Loucy (cell line): ENCODE measurements at regions not wholly inside any gene's neighbourhood (a gene's known extent, or its start where the extent isn't known, plus 50 kb on each side); places are given as distances from the start of the nearest gene placed in this dataset.

Experiments used
- H2AFZ ChIP-seq: fragments of 200-600 bp; sonication (generic); 2 replicates; pipeline ENCODE4 v1.6.0; 2016; ENCODE audit warnings: antibody characterized with exemption, mild to moderate bottlenecking, low read length, moderate library complexity
- H3F3A ChIP-seq: fragments of 200-600 bp; 2 replicates; pipeline ENCODE4 v1.6.0; 2016; ENCODE audit warnings: antibody characterized with exemption, low read depth, mild to moderate bottlenecking
- H3K27me3 ChIP-seq: fragments of 200-600 bp; sonication (generic); 2 replicates; pipeline ENCODE4 v1.6.1; 2014; ENCODE audit warnings: low read length, mild to moderate bottlenecking; ENCODE audit not compliant: insufficient read depth, poor library complexity, severe bottlenecking
- H3K36me3 ChIP-seq: fragments of 200-600 bp; sonication (generic); 2 replicates; pipeline ENCODE4 v1.6.1; 2016; ENCODE audit warnings: low read length; ENCODE audit not compliant: insufficient read depth
- H3K4me1 ChIP-seq: fragments of 200-600 bp; sonication (generic); 2 replicates; pipeline ENCODE4 v1.5.1; 2014; ENCODE audit warnings: low read length, mild to moderate bottlenecking; ENCODE audit not compliant: insufficient read depth, poor library complexity, severe bottlenecking
- H3K4me2 ChIP-seq: fragments of 200-600 bp; sonication (generic); 2 replicates; pipeline ENCODE4 v1.6.0; 2014; ENCODE audit warnings: antibody characterized with exemption, low read length, low read depth, mild to moderate bottlenecking; ENCODE audit not compliant: poor library complexity, severe bottlenecking
- H3K4me3 ChIP-seq: fragments of 200-600 bp; sonication (generic); 2 replicates; pipeline ENCODE4 v1.5.1; 2014; ENCODE audit warnings: low read length, mild to moderate bottlenecking, mixed read lengths; ENCODE audit not compliant: poor library complexity, severe bottlenecking
- H3K79me2 ChIP-seq: fragments of 200-600 bp; sonication (generic); 2 replicates; pipeline ENCODE4 v1.6.1; 2014; ENCODE audit warnings: low read length; ENCODE audit not compliant: insufficient read depth
- H3K9ac ChIP-seq: fragments of 200-600 bp; sonication (generic); 2 replicates; pipeline ENCODE4 v1.6.0; 2014; ENCODE audit warnings: mild to moderate bottlenecking, low read depth, low read length, moderate library complexity; ENCODE audit not compliant: poor library complexity, severe bottlenecking
- H3K9me2 ChIP-seq: fragments of 200-600 bp; sonication (generic); replicated peaks from 2 replicates; pipeline ENCODE4 v1.6.1; 2016; ENCODE audit warnings: low read depth, low read length, mixed read lengths
- H3K9me3 ChIP-seq: fragments of 200-600 bp; sonication (generic); 2 replicates; pipeline ENCODE4 v1.6.1; 2014; ENCODE audit warnings: mild to moderate bottlenecking, antibody characterized with exemption, low read length, low read depth; ENCODE audit not compliant: insufficient read depth
- H4K20me1 ChIP-seq: fragments of 200-600 bp; sonication (generic); 2 replicates; pipeline ENCODE4 v1.6.0; 2014; ENCODE audit warnings: antibody characterized with exemption, low read length, mild to moderate bottlenecking; ENCODE audit not compliant: insufficient read depth, poor library complexity, severe bottlenecking
- CTCF ChIP-seq: fragments of 200-600 bp; sonication (generic); conservative IDR thresholded peaks from 2 replicates; pipeline ENCODE4 v1.5.1; 2014; ENCODE audit warnings: mild to moderate bottlenecking, antibody characterized with exemption, low read length
- EZH2phosphoT487 ChIP-seq: fragments of 200-600 bp; IDR thresholded peaks from 2 replicates; pipeline ENCODE4 v1.6.1; 2018; ENCODE audit warnings: antibody characterized with exemption, mild to moderate bottlenecking, moderate library complexity, borderline replicate concordance

- H3K9me2 ChIP-seq, result no peaks in the 10 kb centered on the region
- H3K4me2 ChIP-seq, result peak overlapping the region; percentile 9
- H3K27me3 ChIP-seq, result no peaks in the 10 kb centered on the region
- no peaks in the 10 kb centered on the region for H3K79me2 ChIP-seq
- no peak overlapping the region for H3K9ac ChIP-seq
- peak overlapping the region; percentile 67 for H2AFZ ChIP-seq
- no peaks in the 10 kb centered on the region for H4K20me1 ChIP-seq
- no peaks in the 10 kb centered on the region for H3F3A ChIP-seq
- no peaks in the 10 kb centered on the region for H3K36me3 ChIP-seq
- H3K9me3 ChIP-seq, result no peaks in the 10 kb centered on the region
- no peak overlapping the region for H3K4me3 ChIP-seq
- no peak for TF ChIP-seq EZH2phosphoT487
- no peak for TF ChIP-seq CTCF
- H3K4me1 ChIP-seq, result peaks cover 35% of the 10 kb centered on the region
Observed at GRCh38 chr6:14770040-14770439, 475.8 kb upstream of the JARID2 start.

- Histone ChIP-seq H2AFZ (no peak overlapping the region), H3K4me2 (peak overlapping the region; percentile 9), H3F3A (no peaks in the 10 kb centered on the region), H4K20me1 (no peaks in the 10 kb centered on the region), H3K4me3 (no peak overlapping the region), H3K9me2 (no peaks in the 10 kb centered on the region), H3K4me1 (peaks cover 35% of the 10 kb centered on the region), H3K36me3 (no peaks in the 10 kb centered on the region), H3K27me3 (no peaks in the 10 kb centered on the region), H3K9me3 (no peaks in the 10 kb centered on the region), H3K79me2 (no peaks in the 10 kb centered on the region), H3K9ac (no peak overlapping the region)
- TF ChIP-seq CTCF (no peak), EZH2phosphoT487 (no peak)
Observed at GRCh38 chr6:14770572-14770971, 475.3 kb upstream of the JARID2 start.

GRCh38 chr6:14771016-14771415 is 474.9 kb upstream of the JARID2 start:
- no peaks in the 10 kb centered on the region for H4K20me1 ChIP-seq
- no peak overlapping the region for H3K4me3 ChIP-seq
- no peaks in the 10 kb centered on the region for H3K9me2 ChIP-seq
- no peaks in the 10 kb centered on the region for H3K79me2 ChIP-seq
- TF ChIP-seq CTCF (no peak), EZH2phosphoT487 (no peak)
- H3K4me1 ChIP-seq, result peaks cover 34% of the 10 kb centered on the region
- H3K9ac ChIP-seq, result no peak overlapping the region
- no peak overlapping the region for H2AFZ ChIP-seq
- H3K4me2 ChIP-seq, result no peak overlapping the region
- H3K36me3 ChIP-seq, result no peaks in the 10 kb centered on the region
- no peaks in the 10 kb centered on the region for H3K9me3 ChIP-seq
- no peaks in the 10 kb centered on the region for H3K27me3 ChIP-seq
- no peaks in the 10 kb centered on the region for H3F3A ChIP-seq
